ENCODE measurements at regions not wholly inside any gene's neighbourhood (a gene's known extent, or its start where the extent isn't known, plus 50 kb on each side); places are given as distances from the start of the nearest gene placed in this dataset.

DNA sequence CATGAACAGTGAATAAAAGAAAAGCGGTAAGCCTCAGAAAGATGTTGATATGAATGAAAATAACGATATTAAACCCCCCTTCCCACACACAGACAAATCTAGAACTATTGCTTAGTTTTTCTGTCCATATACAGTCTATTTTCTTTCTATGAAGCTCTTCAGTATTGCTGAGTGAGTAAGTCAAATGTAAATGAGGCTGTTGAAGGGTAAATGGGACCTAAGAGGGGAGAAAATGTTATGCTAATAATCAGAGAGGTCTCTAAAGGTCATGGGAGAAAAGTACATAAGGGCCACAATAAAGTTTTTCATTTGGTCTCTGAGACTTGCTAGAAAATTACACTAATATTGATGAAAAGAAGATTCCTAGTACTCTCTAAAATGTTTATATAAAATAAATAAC, 56.2 kb downstream of the PABPC4L start:
- no peak overlapping the region for H2BK5ac ChIP-seq (ENCODE audit: insufficient read length, low read length)
- no peaks in the 10 kb centered on the region for H4K20me1 ChIP-seq (ENCODE audit: control insufficient read depth, insufficient read depth, insufficient read length)
- H4K5ac ChIP-seq (ENCODE audit: insufficient read length, low read depth, low read length) = no peak overlapping the region
- no peaks in the 10 kb centered on the region for H3K79me2 ChIP-seq (ENCODE audit: insufficient read depth, low read length)
- no peak overlapping the region for H3K4ac ChIP-seq (ENCODE audit: low read depth, low read length)
- H2AFZ ChIP-seq (ENCODE audit: low read length) = no peak overlapping the region
- H2BK15ac ChIP-seq (ENCODE audit: low read depth, low read length) = no peak overlapping the region
- H3K4me1 ChIP-seq (ENCODE audit: insufficient read depth, low read length) = no peaks in the 10 kb centered on the region
- no peaks in the 10 kb centered on the region for H3K23me2 ChIP-seq (ENCODE audit: insufficient read length, low read depth, low read length, poor library complexity, severe bottlenecking)
- H3K23ac ChIP-seq (ENCODE audit: insufficient read length, low read depth, low read length) = no peak overlapping the region
- no peak overlapping the region for H3K27ac ChIP-seq (ENCODE audit: insufficient read length, low read depth, low read length)
- no peak overlapping the region for H2BK12ac ChIP-seq (ENCODE audit: insufficient read length, low read depth, low read length)
- Mint-ChIP-seq H3K4me3 (no peak overlapping the region), H3K27me3 (ENCODE audit: low read depth) (peaks cover 29% of the 10 kb centered on the region), H3K4me1 (peaks cover 26 to 27% of the 10 kb centered on the region in 2 experiments), H3K9me3 (no peaks in the 10 kb centered on the region; a peak in 1 of 5 replicates), H3K36me3 (ENCODE audit: insufficient read depth in 1 of 3, low read depth in 3 of 3) (no peaks in the 10 kb centered on the region), H3K27ac (no peak overlapping the region)
- H4K8ac ChIP-seq (replicated peaks; ENCODE audit: insufficient read length, low read depth, low read length) = no peak overlapping the region
- no peak overlapping the region for H3K14ac ChIP-seq (ENCODE audit: insufficient read depth, low read length)
- no peak overlapping the region for H2BK120ac ChIP-seq (ENCODE audit: low read depth, low read length, poor library complexity, severe bottlenecking)
- H2AK5ac ChIP-seq (ENCODE audit: insufficient read length, low read length) = no peak overlapping the region
- no CpG with 5 or more reads among the region's 2 CpGs for WGBS (ENCODE audit: extremely low coverage, insufficient read length, low lambda C conversion rate)
- TF ChIP-seq, protein P1, sequence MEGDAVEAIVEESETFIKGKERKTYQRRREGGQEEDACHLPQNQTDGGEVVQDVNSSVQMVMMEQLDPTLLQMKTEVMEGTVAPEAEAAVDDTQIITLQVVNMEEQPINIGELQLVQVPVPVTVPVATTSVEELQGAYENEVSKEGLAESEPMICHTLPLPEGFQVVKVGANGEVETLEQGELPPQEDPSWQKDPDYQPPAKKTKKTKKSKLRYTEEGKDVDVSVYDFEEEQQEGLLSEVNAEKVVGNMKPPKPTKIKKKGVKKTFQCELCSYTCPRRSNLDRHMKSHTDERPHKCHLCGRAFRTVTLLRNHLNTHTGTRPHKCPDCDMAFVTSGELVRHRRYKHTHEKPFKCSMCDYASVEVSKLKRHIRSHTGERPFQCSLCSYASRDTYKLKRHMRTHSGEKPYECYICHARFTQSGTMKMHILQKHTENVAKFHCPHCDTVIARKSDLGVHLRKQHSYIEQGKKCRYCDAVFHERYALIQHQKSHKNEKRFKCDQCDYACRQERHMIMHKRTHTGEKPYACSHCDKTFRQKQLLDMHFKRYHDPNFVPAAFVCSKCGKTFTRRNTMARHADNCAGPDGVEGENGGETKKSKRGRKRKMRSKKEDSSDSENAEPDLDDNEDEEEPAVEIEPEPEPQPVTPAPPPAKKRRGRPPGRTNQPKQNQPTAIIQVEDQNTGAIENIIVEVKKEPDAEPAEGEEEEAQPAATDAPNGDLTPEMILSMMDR (conservative IDR thresholded peaks at IDR 0.05) = no peak
- H3K9me3 ChIP-seq (ENCODE audit: control insufficient read depth, low read depth, low read length) = no peaks in the 10 kb centered on the region
- H3K56ac ChIP-seq (ENCODE audit: insufficient read length, low read depth, low read length) = no peak overlapping the region
- no peak overlapping the region for H3K18ac ChIP-seq (ENCODE audit: insufficient read length, low read depth, low read length)
- H2BK20ac ChIP-seq (ENCODE audit: low read depth, low read length, poor library complexity, severe bottlenecking) = no peak overlapping the region
- H4K91ac ChIP-seq (ENCODE audit: insufficient read length, low read depth, low read length) = no peak overlapping the region
- no peak overlapping the region for H3T11ph ChIP-seq (ENCODE audit: low read length)
- DNase-seq = no peak
- H3K4me2 ChIP-seq (ENCODE audit: insufficient read depth, insufficient read length, low read length) = no peak overlapping the region
- no peaks in the 10 kb centered on the region for H3K79me1 ChIP-seq (ENCODE audit: insufficient read depth, low read depth, low read length, poor library complexity, severe bottlenecking)
- no peaks in the 10 kb centered on the region for H3K27me3 ChIP-seq (ENCODE audit: insufficient read depth, low read length)
- H3K9ac ChIP-seq (ENCODE audit: extremely low read depth, insufficient read length, low read length) = no peak overlapping the region

Data from H9 (cell line).